GM12872 (cell line): ENCODE measurements at regions not wholly inside any gene's neighbourhood (a gene's known extent, or its start where the extent isn't known, plus 50 kb on each side); places are given as distances from the start of the nearest gene placed in this dataset.

ENCODE experiments used
- TF ChIP-seq, protein P1 (sequence below): IDR thresholded peaks from 3 replicates; pipeline ENCODE4 v1.5.1; 2011; ENCODE audit warnings: low read depth, mild to moderate bottlenecking, low read length, moderate library complexity; ENCODE audit not compliant: insufficient read depth

DNA sequence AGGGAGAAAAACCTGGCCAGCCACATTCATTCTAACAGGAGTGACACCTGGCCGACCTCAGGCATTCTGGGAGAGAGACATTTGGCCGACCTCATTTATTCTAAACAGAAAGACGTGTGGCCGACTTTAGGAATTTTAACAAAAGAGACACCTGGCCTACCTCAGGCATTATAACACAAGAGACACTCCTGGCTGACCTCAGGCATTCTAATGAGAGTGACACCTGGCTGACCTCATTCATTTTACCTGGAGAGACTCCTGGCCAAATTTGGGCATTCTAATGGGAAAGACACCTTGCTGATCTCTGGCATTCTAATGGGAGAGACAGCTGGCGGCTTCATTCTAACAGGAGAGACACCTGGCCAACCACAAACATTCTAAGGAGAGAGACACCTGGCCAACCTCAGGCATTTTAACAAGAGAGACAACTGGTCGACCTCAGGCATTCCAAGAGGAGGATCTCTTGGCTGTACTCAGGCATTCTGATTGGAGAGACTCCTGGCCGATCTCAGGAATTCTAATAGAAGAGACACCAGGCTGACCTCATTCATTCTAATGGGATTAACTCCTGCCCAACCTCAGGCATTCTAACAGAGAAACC, 1353.9 kb downstream of the UQCRFS1 start:
- TF ChIP-seq, protein P1, sequence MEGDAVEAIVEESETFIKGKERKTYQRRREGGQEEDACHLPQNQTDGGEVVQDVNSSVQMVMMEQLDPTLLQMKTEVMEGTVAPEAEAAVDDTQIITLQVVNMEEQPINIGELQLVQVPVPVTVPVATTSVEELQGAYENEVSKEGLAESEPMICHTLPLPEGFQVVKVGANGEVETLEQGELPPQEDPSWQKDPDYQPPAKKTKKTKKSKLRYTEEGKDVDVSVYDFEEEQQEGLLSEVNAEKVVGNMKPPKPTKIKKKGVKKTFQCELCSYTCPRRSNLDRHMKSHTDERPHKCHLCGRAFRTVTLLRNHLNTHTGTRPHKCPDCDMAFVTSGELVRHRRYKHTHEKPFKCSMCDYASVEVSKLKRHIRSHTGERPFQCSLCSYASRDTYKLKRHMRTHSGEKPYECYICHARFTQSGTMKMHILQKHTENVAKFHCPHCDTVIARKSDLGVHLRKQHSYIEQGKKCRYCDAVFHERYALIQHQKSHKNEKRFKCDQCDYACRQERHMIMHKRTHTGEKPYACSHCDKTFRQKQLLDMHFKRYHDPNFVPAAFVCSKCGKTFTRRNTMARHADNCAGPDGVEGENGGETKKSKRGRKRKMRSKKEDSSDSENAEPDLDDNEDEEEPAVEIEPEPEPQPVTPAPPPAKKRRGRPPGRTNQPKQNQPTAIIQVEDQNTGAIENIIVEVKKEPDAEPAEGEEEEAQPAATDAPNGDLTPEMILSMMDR = no peak

DNA sequence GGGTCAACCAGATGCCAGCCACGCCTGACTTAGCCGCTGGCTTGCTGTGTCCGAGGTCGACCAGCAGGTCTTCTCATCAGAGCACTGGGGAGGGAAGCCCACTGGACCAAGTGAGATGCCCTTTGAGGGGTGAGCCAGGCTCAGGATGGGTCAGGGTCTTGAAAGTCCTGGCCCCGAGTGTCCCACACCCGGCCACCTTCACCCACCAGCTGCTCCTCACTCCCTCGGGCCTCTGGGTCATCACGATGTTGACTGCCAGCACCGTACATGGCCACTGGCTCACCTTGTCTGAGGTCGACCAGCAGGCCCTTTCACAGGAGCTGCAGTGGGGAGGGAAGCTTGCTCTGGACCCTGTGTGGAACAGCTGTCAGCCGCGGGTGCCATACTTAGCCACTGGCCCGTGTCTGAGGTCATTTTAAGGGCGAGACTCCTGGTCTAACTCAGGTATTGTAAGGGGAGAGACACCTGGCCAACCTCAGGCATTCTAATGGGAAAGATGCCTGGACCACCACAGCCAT, 1361.3 kb downstream of the UQCRFS1 start:
- TF ChIP-seq, protein P1 = no peak

DNA sequence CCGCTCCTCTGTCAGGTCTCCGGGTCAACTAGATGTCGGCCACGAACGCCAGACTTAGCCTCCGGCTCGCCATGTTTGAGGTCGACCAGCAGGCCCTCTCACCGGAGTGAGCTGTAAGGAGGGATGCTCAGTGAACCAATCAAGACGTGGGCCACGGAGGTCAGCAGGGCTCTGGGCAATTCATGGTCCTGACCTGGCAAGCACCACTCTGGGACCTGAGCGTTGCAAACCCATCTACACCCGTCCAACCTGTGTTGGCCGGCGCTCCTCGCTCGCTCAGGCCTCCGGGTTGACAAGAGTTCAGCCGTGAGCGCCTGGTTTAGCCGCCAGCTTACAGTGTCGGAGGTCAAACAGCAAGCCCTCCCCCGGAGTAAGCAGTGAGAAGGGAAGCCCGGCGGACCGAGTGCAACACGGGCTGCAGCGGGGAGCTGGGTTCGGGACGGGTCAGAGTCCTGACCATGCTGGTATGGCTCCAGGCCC, 1361.9 kb downstream of the UQCRFS1 start:
- TF ChIP-seq, protein P1 = no peak

DNA sequence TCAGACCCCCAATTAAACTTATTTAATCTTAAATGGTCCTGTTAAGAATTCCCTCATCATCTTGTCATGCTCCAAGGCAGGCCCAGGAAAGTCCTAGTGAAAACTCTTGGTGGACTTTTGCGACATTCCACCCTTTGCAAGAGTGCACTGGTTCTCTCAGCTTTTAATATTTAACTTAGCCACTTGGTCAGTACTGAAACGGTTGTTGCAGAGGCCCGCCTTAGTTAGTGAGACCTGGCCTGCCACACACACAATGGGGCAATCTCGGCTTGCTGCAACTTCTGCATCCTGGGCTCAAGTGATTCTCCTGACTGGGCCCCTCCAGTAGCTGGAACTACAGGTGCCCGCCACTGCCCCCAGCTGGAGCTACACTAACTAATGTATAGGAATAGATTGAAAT, 1366.0 kb downstream of the UQCRFS1 start:
- TF ChIP-seq, protein P1 = no peak

DNA sequence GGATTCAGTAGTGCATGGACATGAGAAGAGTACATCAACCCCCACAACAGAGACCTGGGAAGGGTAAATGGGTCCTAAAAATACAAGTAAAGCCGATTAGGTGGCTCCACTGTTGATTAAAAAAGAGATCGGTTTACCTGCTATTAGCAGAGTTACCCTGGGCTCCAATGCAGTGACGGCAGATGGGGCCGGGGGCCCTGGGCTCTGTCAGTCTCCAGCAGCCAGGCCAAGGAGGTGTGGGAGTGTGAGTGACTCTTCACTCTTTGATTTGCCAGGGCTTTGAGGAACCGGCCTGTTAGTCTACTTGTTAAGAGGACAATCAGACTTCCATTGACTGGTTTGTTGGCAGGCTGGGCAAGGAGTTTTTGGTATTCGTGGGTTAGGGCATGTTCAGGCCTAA, 1368.7 kb downstream of the UQCRFS1 start:
- TF ChIP-seq, protein P1 = no peak

DNA sequence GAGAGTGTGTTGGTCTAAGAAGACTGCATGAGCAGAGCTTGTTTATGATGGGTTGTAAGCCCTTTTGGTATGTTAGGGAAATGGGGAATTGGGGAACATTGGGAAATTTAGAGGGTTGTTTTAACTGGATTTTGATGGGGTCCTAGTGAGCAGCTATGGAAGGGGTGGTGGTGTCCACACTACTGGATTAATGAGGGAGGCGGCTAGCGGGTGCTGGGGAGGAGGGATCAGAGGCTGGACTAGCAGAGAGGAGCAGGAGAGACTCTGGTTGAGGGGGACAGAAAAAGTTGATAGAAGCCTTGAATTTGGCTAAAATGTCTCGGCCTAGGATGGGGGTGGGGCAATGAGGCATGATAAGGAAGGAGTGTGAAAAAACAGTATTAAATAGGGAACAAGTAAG, 1369.1 kb downstream of the UQCRFS1 start:
- TF ChIP-seq, protein P1 = no peak

DNA sequence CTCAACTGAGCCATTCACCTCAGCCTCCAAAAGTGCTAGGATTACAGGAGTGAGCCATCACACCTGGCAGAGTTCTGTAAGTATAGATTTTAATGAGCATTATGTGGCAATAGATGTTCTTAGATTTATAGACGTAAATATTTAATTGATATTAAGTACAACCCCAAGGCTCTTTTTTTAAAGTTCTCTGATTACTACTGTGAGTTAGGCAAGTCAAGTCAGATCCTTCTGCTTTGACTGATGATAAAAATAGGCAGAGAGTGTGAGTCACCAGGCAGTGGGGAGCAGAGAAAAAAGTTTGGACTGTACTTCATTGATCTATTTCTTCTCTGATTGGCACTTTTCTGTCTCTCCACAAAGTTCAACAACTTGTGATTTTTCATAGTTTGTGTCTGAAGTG, 1379.9 kb downstream of the UQCRFS1 start:
- TF ChIP-seq, protein P1 = no peak
